Neural progenitor cell (in vitro differentiated cells): ENCODE measurements at regions not wholly inside any gene's neighbourhood (a gene's known extent, or its start where the extent isn't known, plus 50 kb on each side); places are given as distances from the start of the nearest gene placed in this dataset.

ENCODE experiments used
- DNase-seq: peaks from one replicate; pipeline ENCODE4 v3.0.0-alpha.2; 2016; ENCODE audit warnings: low spot score
- H2AFZ ChIP-seq: fragments of 200-600 bp; sonication (generic); replicated peaks from 2 replicates; pipeline ENCODE4 v1.6.1; 2016; ENCODE audit warnings: antibody characterized with exemption
- H3F3A ChIP-seq: fragments of 200-600 bp; sonication (generic); 2 replicates; pipeline ENCODE4 v1.6.1; 2016; ENCODE audit warnings: antibody characterized with exemption, low read depth
- H3K27ac ChIP-seq: fragments of 200-600 bp; sonication (generic); 2 replicates; pipeline ENCODE4 v1.5.1; 2016; ENCODE audit warnings: mild to moderate bottlenecking
- H3K27me3 ChIP-seq: fragments of 200-600 bp; sonication (generic); 2 replicates; pipeline ENCODE4 v1.6.1; 2016; ENCODE audit warnings: mild to moderate bottlenecking, moderate library complexity
- H3K36me3 ChIP-seq: fragments of 200-600 bp; sonication (generic); 2 replicates; pipeline ENCODE4 v1.5.1; 2016
- H3K4me1 ChIP-seq: fragments of 200-600 bp; sonication (generic); 2 replicates; pipeline ENCODE4 v1.6.1; 2016; ENCODE audit warnings: mixed run types
- H3K4me2 ChIP-seq: fragments of 200-600 bp; sonication (generic); 2 replicates; pipeline ENCODE4 v1.6.1; 2016
- H3K4me3 ChIP-seq: fragments of 200-600 bp; sonication (generic); 2 replicates; pipeline ENCODE4 v1.5.1; 2016
- H3K79me2 ChIP-seq: fragments of 200-600 bp; sonication (generic); 2 replicates; pipeline ENCODE4 v1.6.1; 2016; ENCODE audit warnings: low read depth
- H3K9ac ChIP-seq: fragments of 200-600 bp; sonication (generic); 2 replicates; pipeline ENCODE4 v1.6.1; 2016
- H3K9me3 ChIP-seq: fragments of 200-600 bp; sonication (generic); 2 replicates; pipeline ENCODE4 v1.5.1; 2016; ENCODE audit warnings: low read depth
- H4K20me1 ChIP-seq: fragments of 200-600 bp; sonication (generic); 2 replicates; pipeline ENCODE4 v1.6.1; 2016; ENCODE audit warnings: low read depth
- H3K27ac Mint-ChIP-seq: 3 replicates; pipeline ENCODE4 v1.8.0; 2021; ENCODE audit warnings: mixed read lengths
- H3K27me3 Mint-ChIP-seq: 2 replicates; pipeline ENCODE4 v1.8.0; 2022; ENCODE audit warnings: low read depth, mild to moderate bottlenecking, inconsistent platforms, moderate library complexity, mixed read lengths; ENCODE audit not compliant: insufficient read depth
- H3K36me3 Mint-ChIP-seq: 3 replicates; pipeline ENCODE4 v1.8.0; 2021; ENCODE audit warnings: mixed read lengths
- H3K4me1 Mint-ChIP-seq: 3 replicates; pipeline ENCODE4 v1.8.0; 2021; ENCODE audit warnings: mixed read lengths
- H3K4me3 Mint-ChIP-seq: 3 replicates; pipeline ENCODE4 v1.8.0; 2021; ENCODE audit warnings: mild to moderate bottlenecking, moderate library complexity, mixed read lengths
- H3K9me3 Mint-ChIP-seq: 3 replicates; pipeline ENCODE4 v1.8.0; 2020; ENCODE audit warnings: mixed read lengths
- CTCF ChIP-seq: fragments of 200-600 bp; sonication (generic); IDR thresholded peaks from 2 replicates; pipeline ENCODE4 v1.5.1; 2017; ENCODE audit warnings: antibody characterized with exemption, mild to moderate bottlenecking
- EZH2 ChIP-seq: fragments of 200-600 bp; sonication (generic); IDR thresholded peaks from 2 replicates; pipeline ENCODE4 v1.6.1; 2017; ENCODE audit warnings: antibody characterized with exemption, mild to moderate bottlenecking, moderate library complexity
- EZH2phosphoT487 ChIP-seq: fragments of 200-600 bp; sonication (generic); IDR thresholded peaks from 2 replicates; pipeline ENCODE4 v1.6.1; 2017; ENCODE audit warnings: antibody characterized with exemption

- Mint-ChIP-seq H3K36me3 (peaks cover 2% of the 10 kb centered on the region), H3K27me3 (peaks cover 7% of the 10 kb centered on the region), H3K4me1 (peaks cover 50% of the 10 kb centered on the region), H3K9me3 (peaks cover 8% of the 10 kb centered on the region), H3K4me3 (no peak overlapping the region), H3K27ac (no peak overlapping the region)
- Histone ChIP-seq H3K4me1 (peaks cover 25% of the 10 kb centered on the region), H3K9ac (no peak overlapping the region), H3K4me3 (no peak overlapping the region), H3K27me3 (no peaks in the 10 kb centered on the region), H4K20me1 (no peaks in the 10 kb centered on the region), H3K9me3 (no peaks in the 10 kb centered on the region), H2AFZ (no peak overlapping the region), H3K27ac (no peak overlapping the region), H3K79me2 (no peaks in the 10 kb centered on the region), H3F3A (peaks cover 9% of the 10 kb centered on the region), H3K36me3 (no peaks in the 10 kb centered on the region), H3K4me2 (no peak overlapping the region)
- DNase-seq: no peak
- TF ChIP-seq EZH2: no peak
- no peak for TF ChIP-seq EZH2phosphoT487
- no peak for TF ChIP-seq CTCF
These were observed 502.7 kb downstream of the SOX2 start for GRCh38 chr3:182214416-182214815.

GRCh38 chr3:182215881-182216280 is 504.2 kb downstream of the SOX2 start:
- Histone ChIP-seq H4K20me1 (no peaks in the 10 kb centered on the region), H3K9ac (no peak overlapping the region), H3K79me2 (no peaks in the 10 kb centered on the region), H3K27ac (no peak overlapping the region), H3K4me3 (no peak overlapping the region), H3F3A (peaks cover 24% of the 10 kb centered on the region), H3K4me2 (no peak overlapping the region), H3K9me3 (no peaks in the 10 kb centered on the region), H3K4me1 (peaks cover 38% of the 10 kb centered on the region), H3K36me3 (no peaks in the 10 kb centered on the region), H3K27me3 (no peaks in the 10 kb centered on the region), H2AFZ (no peak overlapping the region)
- Mint-ChIP-seq H3K27me3 (peaks cover 7% of the 10 kb centered on the region), H3K27ac (no peak overlapping the region), H3K9me3 (peaks cover 8% of the 10 kb centered on the region), H3K36me3 (peaks cover 2% of the 10 kb centered on the region), H3K4me1 (peaks cover 53% of the 10 kb centered on the region), H3K4me3 (no peak overlapping the region)
- DNase-seq: no peak
- TF ChIP-seq EZH2phosphoT487 (no peak), EZH2 (no peak), CTCF (no peak)

GRCh38 chr3:182216311-182216970 is 504.7 kb downstream of the SOX2 start:
- Histone ChIP-seq H3K4me2 (no peak overlapping the region), H3K4me3 (no peak overlapping the region), H3K9me3 (no peaks in the 10 kb centered on the region), H2AFZ (peak overlapping the region; percentile 30), H3K36me3 (no peaks in the 10 kb centered on the region), H3K79me2 (no peaks in the 10 kb centered on the region), H3K9ac (no peak overlapping the region), H3K4me1 (peaks cover 44% of the 10 kb centered on the region), H4K20me1 (no peaks in the 10 kb centered on the region), H3F3A (peaks cover 29% of the 10 kb centered on the region), H3K27me3 (no peaks in the 10 kb centered on the region), H3K27ac (no peak overlapping the region)
- peak overlapping the region; percentile 22 for H3K27ac Mint-ChIP-seq
- peaks cover 49% of the 10 kb centered on the region for H3K4me1 Mint-ChIP-seq
- no peak for DNase-seq
- no peak overlapping the region for H3K4me3 Mint-ChIP-seq
- peaks cover 8% of the 10 kb centered on the region for H3K9me3 Mint-ChIP-seq
- H3K36me3 Mint-ChIP-seq: peaks cover 2% of the 10 kb centered on the region
- peaks cover 7% of the 10 kb centered on the region for H3K27me3 Mint-ChIP-seq
- TF ChIP-seq CTCF: no peak
- TF ChIP-seq EZH2: no peak
- TF ChIP-seq EZH2phosphoT487: no peak
